DND-41 (cell line): ENCODE measurements at regions not wholly inside any gene's neighbourhood (a gene's known extent, or its start where the extent isn't known, plus 50 kb on each side); places are given as distances from the start of the nearest gene placed in this dataset.

Experiments used
- ATAC-seq: fragments of 200-7000 bp; cut with Tn5 transposase; 3 replicates; pipeline ENCODE4 v1.9.1; 2021; ENCODE audit warnings: low read depth; ENCODE audit not compliant: insufficient read depth
- DNase-seq: peaks from one replicate; pipeline ENCODE4 v3.0.0-alpha.2; 2020
- H2AFZ ChIP-seq: 2 replicates; pipeline ENCODE4 v1.6.0; 2012; ENCODE audit warnings: low read depth, low read length
- H3K27ac ChIP-seq: 2 replicates; pipeline ENCODE4 v1.5.1; 2012; ENCODE audit warnings: low read length, inconsistent platforms
- H3K27me3 ChIP-seq: fragments of 200-600 bp; sonication (generic); 2 replicates; pipeline ENCODE4 v1.6.0; 2012; ENCODE audit warnings: low read length, mild to moderate bottlenecking, inconsistent platforms; ENCODE audit not compliant: insufficient read depth, poor library complexity
- H3K36me3 ChIP-seq: 2 replicates; pipeline ENCODE4 v1.5.1; 2012; ENCODE audit warnings: low read length, inconsistent platforms; ENCODE audit not compliant: insufficient read depth
- H3K4me1 ChIP-seq: 2 replicates; pipeline ENCODE4 v1.5.1; 2012; ENCODE audit warnings: mild to moderate bottlenecking, low read length; ENCODE audit not compliant: insufficient read depth
- H3K4me2 ChIP-seq: 2 replicates; pipeline ENCODE4 v1.6.0; 2012; ENCODE audit warnings: mild to moderate bottlenecking, moderate library complexity, low read length, inconsistent platforms; ENCODE audit not compliant: insufficient read depth
- H3K4me3 ChIP-seq, 2 experiments: fragments of 200-600 bp in 1 of 2; shearing (Covaris generic) in 1 of 2; 2 replicates each; pipeline ENCODE4 v1.5.1; 2012 to 2016; ENCODE audit warnings: inconsistent platforms in 2 of 2, low read length in 2 of 2, mild to moderate bottlenecking in 2 of 2, low read depth in 1 of 2, moderate library complexity in 1 of 2
- H3K79me2 ChIP-seq: 2 replicates; pipeline ENCODE4 v1.6.0; 2012; ENCODE audit warnings: low read length, inconsistent platforms; ENCODE audit not compliant: insufficient read depth
- H3K9ac ChIP-seq: 2 replicates; pipeline ENCODE4 v1.6.0; 2012; ENCODE audit warnings: low read depth, mild to moderate bottlenecking, inconsistent platforms, low read length, moderate library complexity
- H3K9me3 ChIP-seq: 2 replicates; pipeline ENCODE4 v1.5.1; 2012; ENCODE audit warnings: low read length, moderate library complexity, mild to moderate bottlenecking, inconsistent platforms; ENCODE audit not compliant: insufficient read depth, severe bottlenecking
- H4K20me1 ChIP-seq: 2 replicates; pipeline ENCODE4 v1.6.0; 2012; ENCODE audit warnings: low read length; ENCODE audit not compliant: insufficient read depth
- CTCF ChIP-seq: IDR thresholded peaks from 2 replicates; pipeline ENCODE4 v1.5.1; 2012; ENCODE audit warnings: borderline replicate concordance, low read length, moderate library complexity, mild to moderate bottlenecking; ENCODE audit not compliant: poor library complexity, severe bottlenecking; ENCODE audit errors: extremely low read depth
- EZH2 ChIP-seq: IDR thresholded peaks from 3 replicates; pipeline ENCODE4 v1.6.1; 2012; ENCODE audit warnings: borderline replicate concordance, low read depth, mild to moderate bottlenecking, moderate library complexity, low read length, inconsistent platforms; ENCODE audit not compliant: severe bottlenecking

GRCh38 chr6:168255283-168255881 is 64.2 kb downstream of the DACT2 start:
- no peaks in the 10 kb centered on the region for H3K79me2 ChIP-seq
- no peaks in the 10 kb centered on the region for H3K36me3 ChIP-seq
- H4K20me1 ChIP-seq, result no peaks in the 10 kb centered on the region
- H3K9ac ChIP-seq, result no peak overlapping the region
- H3K4me1 ChIP-seq, result no peaks in the 10 kb centered on the region
- DNase-seq, result no peak
- no peaks in the 10 kb centered on the region for H3K27me3 ChIP-seq
- ATAC-seq, result no peak
- no peak overlapping the region for H3K27ac ChIP-seq
- peaks cover 3% of the 10 kb centered on the region for H3K9me3 ChIP-seq
- TF ChIP-seq CTCF (no peak), EZH2 (no peak)
- no peak overlapping the region for H3K4me3 ChIP-seq
- no peak overlapping the region for H2AFZ ChIP-seq
- no peak overlapping the region for H3K4me2 ChIP-seq

GRCh38 chr6:168252267-168252666 is 67.3 kb downstream of the DACT2 start:
- no peaks in the 10 kb centered on the region for H3K36me3 ChIP-seq
- H3K27me3 ChIP-seq, result peaks cover 7% of the 10 kb centered on the region
- H2AFZ ChIP-seq, result no peak overlapping the region
- H3K79me2 ChIP-seq, result no peaks in the 10 kb centered on the region
- H3K9ac ChIP-seq, result no peak overlapping the region
- no peak overlapping the region for H3K4me3 ChIP-seq
- no peaks in the 10 kb centered on the region for H3K4me1 ChIP-seq
- no peak overlapping the region for H3K4me2 ChIP-seq
- H3K9me3 ChIP-seq, result peaks cover 3% of the 10 kb centered on the region
- TF ChIP-seq CTCF (no peak), EZH2 (no peak)
- no peaks in the 10 kb centered on the region for H4K20me1 ChIP-seq
- H3K27ac ChIP-seq, result no peak overlapping the region
- DNase-seq, result no peak
- ATAC-seq, result no peak

- no peak overlapping the region for H2AFZ ChIP-seq
- no peak overlapping the region for H3K4me3 ChIP-seq
- no peaks in the 10 kb centered on the region for H3K4me1 ChIP-seq
- no peaks in the 10 kb centered on the region for H3K79me2 ChIP-seq
- no peak overlapping the region for H3K27ac ChIP-seq
- no peak for TF ChIP-seq EZH2
- no peak for TF ChIP-seq CTCF
- peaks cover 9% of the 10 kb centered on the region for H3K27me3 ChIP-seq
- H4K20me1 ChIP-seq, result no peaks in the 10 kb centered on the region
- DNase-seq (no peak), ATAC-seq (no peak)
- no peak overlapping the region for H3K4me2 ChIP-seq
- H3K9ac ChIP-seq, result no peak overlapping the region
- no peaks in the 10 kb centered on the region for H3K36me3 ChIP-seq
- peaks cover 3% of the 10 kb centered on the region for H3K9me3 ChIP-seq
Measured at GRCh38 chr6:168250250-168250649, 69.3 kb downstream of the DACT2 start.

GRCh38 chr6:168249746-168250145 is 69.8 kb downstream of the DACT2 start:
- Histone ChIP-seq H3K27ac (no peak overlapping the region), H3K9me3 (no peaks in the 10 kb centered on the region), H4K20me1 (no peaks in the 10 kb centered on the region), H3K79me2 (no peaks in the 10 kb centered on the region), H3K4me2 (no peak overlapping the region), H3K27me3 (peaks cover 13% of the 10 kb centered on the region), H3K4me3 (no peak overlapping the region), H3K9ac (no peak overlapping the region), H3K4me1 (no peaks in the 10 kb centered on the region), H3K36me3 (no peaks in the 10 kb centered on the region), H2AFZ (no peak overlapping the region)
- DNase-seq (no peak), ATAC-seq (no peak)
- TF ChIP-seq CTCF, result no peak
- TF ChIP-seq EZH2, result no peak
